ENCODE measurements at regions not wholly inside any gene's neighbourhood (a gene's known extent, or its start where the extent isn't known, plus 50 kb on each side); places are given as distances from the start of the nearest gene placed in this dataset.

DNA sequence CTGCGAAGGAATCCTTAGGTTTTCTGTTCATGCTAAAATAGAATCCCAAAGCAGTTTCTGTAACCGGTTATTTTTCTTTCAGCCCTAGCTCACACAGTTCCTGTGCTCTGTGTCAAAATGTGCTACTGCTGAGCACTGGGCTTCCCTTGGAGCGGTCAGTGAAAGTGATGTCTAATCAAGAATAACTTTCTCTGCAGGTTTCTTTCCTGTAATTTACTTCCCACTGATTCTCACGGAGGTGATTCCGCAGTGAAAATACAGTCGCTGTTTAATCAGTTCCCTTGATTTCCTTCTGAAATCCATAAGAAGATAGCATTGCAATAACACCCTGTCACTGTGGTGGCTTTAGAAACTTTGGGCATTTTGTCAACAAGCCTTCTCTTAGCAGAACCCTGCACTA is 112.0 kb upstream of the ISL1 start:
- Histone ChIP-seq H3K4me3 (no peak overlapping the region), H3K27me3 (no peaks in the 10 kb centered on the region), H3K9me3 (no peaks in the 10 kb centered on the region), H3K27ac (no peak overlapping the region), H3K36me3 (no peaks in the 10 kb centered on the region), H3K4me1 (no peaks in the 10 kb centered on the region)
- no peak for TF ChIP-seq EP300 (IDR thresholded peaks at IDR 0.05)
- no peak for TF ChIP-seq POLR2AphosphoS5 (IDR thresholded peaks at IDR 0.05)
- DNase-seq (no peak), ATAC-seq (ENCODE audit: low FRiP score in 2 of 2) (no peak)
- WGBS, 2 donors = 75 to 88% methylated on average over 6 of the region's 6 CpGs

DNA sequence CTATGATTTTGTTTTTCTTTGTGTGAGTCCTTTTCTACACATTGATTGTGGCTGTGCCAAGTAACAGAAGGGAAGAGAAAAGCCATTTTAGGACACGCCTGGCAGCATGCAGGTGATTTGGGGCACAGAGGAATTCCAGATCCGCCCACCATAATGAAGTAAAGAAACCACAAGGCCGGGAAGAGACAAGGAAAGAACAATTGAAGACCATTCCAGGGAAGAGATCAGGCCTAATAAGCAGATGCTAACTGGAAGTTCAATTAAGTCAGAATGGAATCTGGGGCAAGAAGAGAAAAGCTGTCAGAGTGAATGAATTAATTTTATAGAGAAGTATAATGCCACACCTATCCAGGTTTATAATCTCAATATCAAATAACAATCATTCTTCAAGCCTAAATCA is 110.2 kb upstream of the ISL1 start:
- H3K9me3 ChIP-seq = no peaks in the 10 kb centered on the region
- WGBS, 2 donors = 67 to 74% methylated on average over 3 of the region's 3 CpGs
- no peak overlapping the region for H3K27ac ChIP-seq
- H3K27me3 ChIP-seq = no peaks in the 10 kb centered on the region
- no peak overlapping the region for H3K4me3 ChIP-seq
- TF ChIP-seq EP300 (IDR thresholded peaks at IDR 0.05) (no peak), POLR2AphosphoS5 (IDR thresholded peaks at IDR 0.05) (no peak), POLR2A (IDR thresholded peaks at IDR 0.05) (no peak)
- TF ChIP-seq, protein P1, sequence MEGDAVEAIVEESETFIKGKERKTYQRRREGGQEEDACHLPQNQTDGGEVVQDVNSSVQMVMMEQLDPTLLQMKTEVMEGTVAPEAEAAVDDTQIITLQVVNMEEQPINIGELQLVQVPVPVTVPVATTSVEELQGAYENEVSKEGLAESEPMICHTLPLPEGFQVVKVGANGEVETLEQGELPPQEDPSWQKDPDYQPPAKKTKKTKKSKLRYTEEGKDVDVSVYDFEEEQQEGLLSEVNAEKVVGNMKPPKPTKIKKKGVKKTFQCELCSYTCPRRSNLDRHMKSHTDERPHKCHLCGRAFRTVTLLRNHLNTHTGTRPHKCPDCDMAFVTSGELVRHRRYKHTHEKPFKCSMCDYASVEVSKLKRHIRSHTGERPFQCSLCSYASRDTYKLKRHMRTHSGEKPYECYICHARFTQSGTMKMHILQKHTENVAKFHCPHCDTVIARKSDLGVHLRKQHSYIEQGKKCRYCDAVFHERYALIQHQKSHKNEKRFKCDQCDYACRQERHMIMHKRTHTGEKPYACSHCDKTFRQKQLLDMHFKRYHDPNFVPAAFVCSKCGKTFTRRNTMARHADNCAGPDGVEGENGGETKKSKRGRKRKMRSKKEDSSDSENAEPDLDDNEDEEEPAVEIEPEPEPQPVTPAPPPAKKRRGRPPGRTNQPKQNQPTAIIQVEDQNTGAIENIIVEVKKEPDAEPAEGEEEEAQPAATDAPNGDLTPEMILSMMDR (IDR thresholded peaks at IDR 0.05) = no peak
- DNase-seq = no peak
- H3K36me3 ChIP-seq = no peaks in the 10 kb centered on the region
- no peaks in the 10 kb centered on the region for H3K4me1 ChIP-seq
- no peak for ATAC-seq (ENCODE audit: low FRiP score in 2 of 2)

DNA sequence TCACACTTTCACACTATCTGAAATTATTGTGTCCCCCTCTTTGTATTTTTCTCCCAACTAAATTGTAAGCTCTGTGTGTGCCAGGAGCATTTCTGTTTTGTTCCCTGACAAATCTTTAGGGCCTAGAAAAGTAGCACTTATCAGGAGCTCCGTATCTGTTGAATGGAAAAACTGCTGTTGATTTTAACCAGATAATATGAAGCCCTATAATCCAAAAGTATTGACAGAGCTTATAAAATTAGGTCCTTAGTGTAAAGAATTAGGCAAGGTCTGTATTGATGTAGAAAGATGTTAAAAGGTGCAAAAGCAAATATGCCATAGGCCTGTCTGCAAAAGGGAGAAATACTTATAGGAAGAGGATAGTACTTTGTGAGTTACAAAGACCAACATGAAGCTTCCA is 109.4 kb upstream of the ISL1 start:
- DNase-seq = no peak
- Histone ChIP-seq H3K4me1 (no peaks in the 10 kb centered on the region), H3K27me3 (no peaks in the 10 kb centered on the region), H3K4me3 (no peak overlapping the region), H3K27ac (no peak overlapping the region), H3K9me3 (no peaks in the 10 kb centered on the region), H3K36me3 (no peaks in the 10 kb centered on the region)
- no peak for TF ChIP-seq POLR2A (IDR thresholded peaks at IDR 0.05)
- no peak for TF ChIP-seq EP300 (IDR thresholded peaks at IDR 0.05)
- TF ChIP-seq, protein P1 (IDR thresholded peaks at IDR 0.05) = no peak
- WGBS, 2 donors = 67 to 78% methylated on average over 1 of the region's 1 CpG
- no peak for ATAC-seq (ENCODE audit: low FRiP score in 2 of 2)

DNA sequence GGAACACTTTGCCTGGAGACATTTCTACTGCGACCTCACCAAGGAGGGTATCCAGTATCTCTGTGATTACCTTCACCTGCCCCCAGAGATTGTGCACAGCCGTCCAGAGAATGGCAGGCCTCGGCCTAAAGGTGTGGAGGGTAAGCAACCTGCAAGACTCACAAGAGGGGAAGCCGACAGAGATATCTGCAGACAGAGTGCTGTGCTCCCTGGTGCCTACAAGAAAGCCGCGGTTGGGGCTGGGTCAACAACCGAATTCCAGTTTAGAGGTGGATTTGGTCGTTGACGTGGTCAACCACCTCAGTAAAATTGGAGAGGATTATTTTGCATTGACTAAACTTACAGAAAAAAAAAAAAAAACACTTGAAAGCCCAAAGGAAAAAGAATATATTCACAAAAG is 107.8 kb upstream of the ISL1 start:
- Histone ChIP-seq H3K27me3 (no peaks in the 10 kb centered on the region), H3K27ac (no peak overlapping the region), H3K36me3 (no peaks in the 10 kb centered on the region), H3K4me3 (no peak overlapping the region), H3K9me3 (no peaks in the 10 kb centered on the region), H3K4me1 (no peaks in the 10 kb centered on the region)
- TF ChIP-seq POLR2AphosphoS5 (IDR thresholded peaks at IDR 0.05) = no peak
- no peak for TF ChIP-seq EP300 (IDR thresholded peaks at IDR 0.05)
- TF ChIP-seq, protein P1 (IDR thresholded peaks at IDR 0.05) = no peak
- TF ChIP-seq POLR2A (IDR thresholded peaks at IDR 0.05) = no peak
- no peak for DNase-seq
- 92 to 93% methylated on average over 9 of the region's 9 CpGs for WGBS, 2 donors
- no peak for ATAC-seq (ENCODE audit: low FRiP score in 2 of 2)

DNA sequence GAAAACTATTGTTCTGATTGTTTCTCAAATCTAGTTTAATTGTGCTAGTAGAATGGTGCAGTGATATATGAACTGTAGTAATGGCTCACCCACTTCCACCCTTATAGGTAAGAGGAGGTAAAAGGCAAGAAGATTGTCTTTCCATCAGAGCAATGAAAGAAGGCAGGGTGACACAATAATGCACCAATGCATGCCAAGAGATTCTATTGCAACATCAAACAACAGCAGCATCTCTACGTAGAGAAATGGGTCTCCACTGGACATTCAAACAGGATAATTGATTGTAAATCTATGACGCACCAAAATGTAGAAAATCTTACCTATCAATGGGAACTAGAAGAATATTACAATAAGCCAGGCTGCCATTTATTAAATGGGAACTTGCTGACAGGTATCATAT is 107.0 kb upstream of the ISL1 start:
- H3K27me3 ChIP-seq = no peaks in the 10 kb centered on the region
- DNase-seq = no peak
- no peak overlapping the region for H3K27ac ChIP-seq
- 86 to 89% methylated on average over 2 of the region's 2 CpGs for WGBS, 2 donors
- no peaks in the 10 kb centered on the region for H3K9me3 ChIP-seq
- no peaks in the 10 kb centered on the region for H3K4me1 ChIP-seq
- H3K4me3 ChIP-seq = no peak overlapping the region
- TF ChIP-seq EP300 (IDR thresholded peaks at IDR 0.05) = no peak
- TF ChIP-seq POLR2A (IDR thresholded peaks at IDR 0.05) = no peak
- TF ChIP-seq, protein P1 (IDR thresholded peaks at IDR 0.05) = no peak
- no peak for TF ChIP-seq POLR2AphosphoS5 (IDR thresholded peaks at IDR 0.05)
- H3K36me3 ChIP-seq = no peaks in the 10 kb centered on the region
- ATAC-seq (ENCODE audit: low FRiP score in 2 of 2) = no peak

All from upper lobe of left lung (tissue), 6 donors.